NCI-H1092 treated with DMSO at 0.1 percent for 48 hours (cell line): ENCODE measurements at regions not wholly inside any gene's neighbourhood (a gene's known extent, or its start where the extent isn't known, plus 50 kb on each side); places are given as distances from the start of the nearest gene placed in this dataset.
"Not testable (repeated sequence)": the region's sequence is repeated elsewhere in the genome, so short reads cannot be mapped to it uniquely, and the experiment has no call there.

Source experiments
- DNase-seq: peaks from one replicate; lab custom pipeline; 2025; lab: John Stamatoyannopoulos, UW

DNA sequence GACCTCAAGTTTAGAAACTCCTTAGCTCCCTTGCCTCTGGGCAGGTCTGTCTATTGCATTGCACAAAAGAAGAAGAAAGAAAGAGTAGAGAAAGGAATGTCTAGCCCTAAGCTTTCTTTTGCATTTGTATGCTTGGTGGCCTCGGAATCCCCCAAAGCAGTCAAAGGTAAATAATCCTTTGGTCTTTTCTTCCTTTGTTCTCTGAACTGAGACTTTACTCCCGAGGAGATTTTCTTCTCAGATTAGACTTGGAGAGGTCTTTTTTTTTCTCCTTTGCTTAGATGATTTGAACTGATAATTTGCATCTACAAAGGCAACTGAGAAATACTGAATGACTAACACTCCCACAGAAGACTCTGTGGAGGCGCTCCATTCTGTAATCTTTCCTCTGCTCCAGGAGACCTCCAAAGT lies 93.2 kb downstream of the AKR1D1 start:
- no peak for DNase-seq

DNA sequence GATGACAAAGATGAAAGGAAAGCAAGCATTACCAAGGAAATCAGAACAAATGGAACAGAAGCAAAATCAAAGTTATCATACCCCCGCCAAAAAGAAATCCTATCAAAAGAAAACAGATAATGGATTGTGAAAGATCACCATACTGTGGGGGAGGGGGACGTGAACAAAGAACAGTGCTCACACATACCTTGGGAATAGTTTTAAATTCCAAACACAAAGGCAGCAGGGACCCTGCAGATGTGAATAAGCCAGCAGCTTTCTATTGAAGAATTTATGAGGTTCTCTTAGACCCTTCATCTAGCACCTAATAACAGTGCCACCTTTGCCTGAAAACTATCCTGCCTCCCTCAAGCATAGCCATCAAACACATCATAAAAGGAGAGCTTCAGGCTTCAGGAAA lies 94.0 kb downstream of the AKR1D1 start:
- no peak for DNase-seq

DNA sequence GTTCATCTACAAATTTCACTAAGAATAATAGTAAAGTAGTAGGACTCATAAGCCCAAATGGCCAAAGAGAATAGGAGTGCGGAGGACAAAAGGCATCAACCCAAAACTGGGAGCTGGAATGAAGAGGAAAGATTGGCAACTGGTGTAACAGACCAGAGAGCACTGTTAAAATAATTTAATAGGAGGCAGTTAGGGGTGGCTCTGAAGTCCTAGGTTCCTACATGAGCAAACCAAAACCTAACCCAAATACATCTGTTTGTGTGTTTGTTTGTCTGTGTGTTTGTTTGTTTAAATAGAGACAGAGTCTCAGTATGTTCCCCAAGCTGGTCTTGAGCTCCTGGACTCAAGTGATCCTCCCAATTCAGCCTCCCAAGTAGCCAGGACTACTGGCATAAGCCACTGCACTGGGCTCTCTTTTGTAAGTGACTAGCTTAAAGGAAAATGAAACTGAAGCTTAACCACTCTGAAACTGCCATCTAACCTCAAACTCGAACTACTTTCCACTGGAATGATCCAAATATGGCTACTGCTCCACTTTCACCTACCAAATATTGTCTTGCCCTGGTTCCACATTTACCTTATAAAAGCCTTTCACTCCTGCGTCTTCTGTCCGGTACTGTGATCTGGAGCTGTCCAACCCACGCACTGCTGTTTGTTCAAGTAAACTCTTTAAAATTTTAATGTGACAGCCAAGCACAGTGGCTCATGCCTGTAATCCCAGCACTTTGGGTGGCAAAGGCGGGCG lies 94.9 kb downstream of the AKR1D1 start:
- DNase-seq: no peak

DNA sequence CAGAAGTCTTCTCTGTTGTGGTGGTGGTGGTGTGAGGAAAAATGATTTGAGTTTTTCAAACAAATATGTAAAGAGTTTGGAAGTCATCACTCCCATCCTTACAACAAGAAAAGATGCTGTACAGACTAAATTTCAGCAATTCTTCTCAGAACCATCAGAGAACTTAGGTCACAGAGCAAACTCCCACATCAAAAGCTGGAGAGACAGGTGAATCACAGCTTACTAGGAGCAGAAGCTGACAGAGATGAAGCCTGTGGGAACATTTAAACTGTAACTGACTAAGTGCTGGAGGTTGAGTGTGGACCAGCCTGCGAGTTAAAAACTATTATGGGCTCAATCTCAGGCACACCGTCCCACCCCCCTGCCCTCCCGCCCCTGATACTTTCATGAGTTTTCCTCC lies 97.3 kb downstream of the AKR1D1 start:
- no peak for DNase-seq

DNA sequence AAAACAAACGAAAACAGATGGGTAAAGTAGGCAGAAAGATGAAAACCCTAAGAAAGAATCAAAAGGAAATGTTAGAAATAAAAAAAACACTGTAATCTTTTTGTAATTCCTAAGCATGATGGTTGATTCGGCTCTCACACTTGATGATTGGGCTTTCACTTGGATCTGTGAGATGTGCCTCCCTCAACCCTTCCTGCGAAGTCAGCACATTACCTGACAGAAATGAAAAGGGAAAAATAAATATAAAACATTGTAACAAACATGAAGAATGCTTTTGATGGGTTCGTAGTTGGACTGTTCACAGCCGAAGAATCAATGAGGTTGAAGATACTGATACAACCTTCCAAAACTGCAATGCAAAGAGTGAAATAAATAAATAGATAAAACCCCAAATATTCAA lies 99.8 kb downstream of the AKR1D1 start:
- no peak for DNase-seq

DNA sequence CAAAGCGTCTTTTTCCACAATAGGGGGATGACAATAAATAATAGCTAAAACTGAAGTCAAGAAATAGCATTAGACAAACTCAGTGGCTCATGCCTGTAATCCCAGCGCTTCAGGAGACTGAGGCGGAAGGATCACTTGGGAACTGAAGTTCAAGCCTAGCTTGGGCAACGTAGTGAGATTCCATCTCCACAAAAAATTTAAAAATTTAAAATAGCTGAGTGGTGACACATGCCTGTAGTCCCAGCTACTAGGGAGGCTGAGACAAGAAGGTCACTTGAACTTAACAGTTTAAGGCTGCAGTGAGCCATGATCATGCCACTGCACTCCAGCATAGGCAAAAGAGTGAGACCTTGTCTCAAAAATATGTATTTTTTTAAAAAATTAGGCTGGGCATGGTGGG lies 107.9 kb downstream of the AKR1D1 start:
- no peak for DNase-seq

DNA sequence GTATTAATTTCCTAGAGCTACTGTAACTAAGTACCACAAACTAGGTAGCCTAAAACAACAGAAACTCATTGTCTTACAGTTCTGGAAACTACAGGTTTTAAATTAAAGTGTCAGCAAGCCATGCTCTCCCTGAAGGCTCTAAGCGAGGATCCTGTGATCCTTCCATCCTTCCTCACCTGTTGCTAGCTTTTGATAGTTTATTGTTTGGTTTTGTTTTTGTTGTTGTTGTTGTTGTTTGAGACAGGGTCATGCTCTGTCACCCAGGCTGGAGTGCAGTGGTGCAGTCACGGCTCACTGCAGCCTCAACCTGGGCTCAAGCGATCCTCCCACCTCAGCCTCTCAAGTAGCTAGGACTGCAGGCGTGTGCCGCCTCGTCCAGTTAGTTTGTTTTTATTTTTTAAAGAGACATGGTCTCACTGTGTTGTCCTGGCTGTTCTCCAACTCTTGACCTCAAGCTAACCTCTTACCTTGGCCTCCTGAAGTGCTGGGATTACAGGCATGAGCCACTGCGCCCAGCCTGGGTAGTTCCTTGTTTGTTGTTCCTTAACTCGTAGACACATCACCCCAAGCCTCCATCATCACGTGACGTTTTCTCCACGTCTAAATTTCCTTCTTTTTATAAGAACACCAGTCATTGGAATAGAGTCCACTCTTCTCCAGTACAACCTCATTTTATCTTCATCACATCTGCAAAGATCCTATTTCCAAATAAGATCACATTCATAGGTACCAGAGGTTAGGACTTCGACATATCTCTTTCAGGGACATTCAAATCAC lies 109.1 kb downstream of the AKR1D1 start:
- DNase-seq: no peak

DNA sequence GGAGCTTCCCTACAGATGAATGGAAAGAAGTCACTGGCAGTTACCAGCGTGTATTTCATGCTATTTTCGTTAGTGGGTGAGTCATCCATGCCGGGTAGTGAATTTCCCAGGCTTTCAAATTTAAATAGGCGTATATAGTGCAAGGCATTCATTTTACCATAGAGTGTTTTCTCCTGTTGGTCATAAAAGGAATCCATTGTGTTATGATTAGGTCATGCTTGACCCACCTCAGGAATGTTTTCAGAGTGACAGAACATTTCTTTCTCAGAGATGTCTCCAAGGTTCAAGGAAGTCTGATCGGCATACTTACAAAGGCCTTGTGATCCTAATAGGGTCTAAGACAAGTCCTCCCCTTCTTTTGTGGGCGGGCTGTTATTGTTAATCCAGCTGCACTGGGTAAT lies 110.7 kb downstream of the AKR1D1 start:
- no peak for DNase-seq

DNA sequence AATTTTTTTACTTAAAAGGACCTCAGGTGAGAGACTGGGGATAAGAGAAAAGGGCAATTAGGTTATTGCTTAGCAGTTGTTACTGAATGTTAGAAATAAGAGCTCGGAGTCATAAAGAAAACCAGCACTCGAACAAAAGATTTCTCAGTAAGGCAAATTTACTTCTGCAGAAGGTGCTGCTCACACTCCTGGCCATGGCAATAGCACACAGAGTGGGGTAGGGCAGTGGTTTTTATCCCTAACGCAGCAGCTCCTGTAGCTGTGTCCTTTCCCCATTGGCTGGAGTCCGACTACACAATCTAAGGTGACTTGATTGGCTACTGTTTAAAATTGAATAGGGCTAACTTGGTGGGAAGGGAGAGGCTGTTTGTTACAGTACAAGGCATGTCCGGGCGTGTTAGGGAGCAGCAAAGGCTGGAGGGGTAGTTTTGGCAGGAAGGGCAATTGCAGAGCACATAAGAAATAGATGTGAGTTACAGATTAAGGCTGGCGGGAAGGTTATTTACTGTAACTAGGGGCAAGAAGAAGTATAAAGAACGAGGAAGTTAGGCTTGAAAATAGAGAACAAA lies 112.1 kb downstream of the AKR1D1 start:
- DNase-seq: no peak

DNA sequence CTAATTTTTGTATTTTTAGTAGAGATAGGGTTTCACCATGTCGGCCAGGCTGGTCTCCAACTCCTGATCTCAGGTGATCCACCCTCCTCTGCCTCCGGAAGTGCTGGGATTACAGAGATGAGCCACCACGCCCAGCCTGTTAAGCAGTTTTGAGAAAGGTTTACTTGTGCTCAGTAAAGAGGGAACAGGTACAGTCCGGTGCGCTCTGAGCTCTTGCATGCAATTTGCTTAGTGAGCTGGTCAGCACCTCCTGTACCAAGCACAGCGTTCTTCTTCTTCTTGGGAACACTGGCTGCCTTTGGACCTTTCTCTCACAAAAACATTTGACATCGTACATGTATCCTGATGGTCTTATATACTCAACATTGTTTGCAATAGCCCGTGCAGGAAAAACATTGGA lies 118.3 kb downstream of the AKR1D1 start:
- DNase-seq: no peak

DNA sequence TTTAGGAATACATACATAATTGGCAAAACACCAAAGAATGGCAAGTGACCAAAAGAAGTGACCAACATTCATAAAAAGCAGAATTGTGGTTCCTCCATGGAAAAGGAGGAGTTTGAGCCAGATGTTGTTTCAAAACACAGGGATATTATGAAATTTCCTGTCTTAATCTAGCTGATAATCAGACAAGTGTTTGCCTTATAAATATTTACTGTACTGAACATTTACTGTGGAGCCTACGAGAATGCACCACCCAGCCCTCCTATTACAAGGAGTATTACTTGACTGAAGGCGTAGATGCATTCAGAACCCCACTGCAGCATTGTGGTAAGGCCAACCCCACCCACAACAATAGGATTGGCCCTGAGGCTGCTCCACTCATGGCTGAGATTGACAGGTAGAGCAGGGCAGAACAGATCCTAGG lies 118.9 kb downstream of the AKR1D1 start:
- no peak for DNase-seq

DNA sequence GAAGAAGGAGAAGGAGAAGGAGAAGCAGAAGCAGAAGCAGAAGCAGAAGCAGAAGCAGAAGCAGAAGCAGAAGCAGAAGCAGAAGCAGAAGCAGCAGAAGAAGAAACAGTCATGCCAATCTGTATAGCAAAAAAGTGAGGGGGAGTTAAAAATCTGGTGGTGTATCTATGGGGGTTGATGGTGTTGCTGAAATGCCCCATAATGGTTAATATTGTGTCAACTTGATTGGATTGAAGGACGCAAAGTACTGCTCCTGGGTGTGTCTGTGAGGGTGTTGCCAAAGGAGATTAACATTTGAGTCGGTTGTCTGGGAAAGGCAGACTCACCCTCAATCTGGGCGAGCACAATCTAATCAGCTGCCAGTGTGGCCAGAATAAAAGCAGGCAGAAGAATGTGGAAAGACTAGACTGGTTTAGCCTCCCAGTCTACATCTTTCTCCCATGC lies 120.3 kb downstream of the AKR1D1 start:
- DNase-seq: not testable (repeated sequence)

DNA sequence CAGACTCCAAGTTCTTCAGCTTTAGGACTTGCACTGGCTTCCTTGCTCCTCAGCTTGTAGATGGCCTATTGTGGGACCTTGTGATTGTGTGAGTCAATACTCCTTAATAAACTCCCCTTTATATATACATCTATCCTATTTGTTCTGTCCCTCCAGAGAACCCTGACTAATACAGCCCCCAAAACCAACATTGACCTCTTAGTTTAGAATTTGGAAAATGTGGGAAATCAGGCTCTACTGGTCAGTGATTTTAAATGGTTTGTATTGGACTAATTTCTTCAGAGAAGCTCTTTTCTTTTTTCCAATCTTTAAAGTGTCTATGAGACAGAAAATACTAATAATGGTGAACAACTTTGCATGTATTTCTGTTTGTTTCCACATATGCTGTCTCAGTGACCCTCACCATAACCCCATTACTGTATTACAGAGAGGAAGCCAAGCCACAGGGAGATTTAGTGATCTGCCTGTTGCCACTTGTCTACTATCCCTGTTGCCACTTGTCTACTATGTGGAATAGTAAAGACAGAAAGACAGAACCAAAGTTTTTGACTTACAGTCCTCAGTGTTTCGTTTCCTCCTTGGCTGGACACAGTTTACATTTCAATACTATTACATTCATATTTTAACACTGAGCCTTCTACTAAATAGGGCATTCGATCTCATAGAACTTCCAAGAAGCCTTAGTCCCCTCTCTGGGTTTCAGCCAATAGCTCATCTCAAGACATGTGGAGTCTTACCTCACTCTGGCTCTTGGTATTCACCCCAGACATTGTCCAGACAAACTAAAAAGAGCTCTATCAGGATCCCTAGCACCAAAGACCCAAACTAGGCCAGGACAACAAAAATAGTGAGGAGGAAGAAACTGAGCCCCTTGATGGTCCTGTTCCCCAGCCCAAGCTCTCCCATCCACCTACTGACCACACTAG lies 121.0 kb downstream of the AKR1D1 start:
- no peak for DNase-seq

DNA sequence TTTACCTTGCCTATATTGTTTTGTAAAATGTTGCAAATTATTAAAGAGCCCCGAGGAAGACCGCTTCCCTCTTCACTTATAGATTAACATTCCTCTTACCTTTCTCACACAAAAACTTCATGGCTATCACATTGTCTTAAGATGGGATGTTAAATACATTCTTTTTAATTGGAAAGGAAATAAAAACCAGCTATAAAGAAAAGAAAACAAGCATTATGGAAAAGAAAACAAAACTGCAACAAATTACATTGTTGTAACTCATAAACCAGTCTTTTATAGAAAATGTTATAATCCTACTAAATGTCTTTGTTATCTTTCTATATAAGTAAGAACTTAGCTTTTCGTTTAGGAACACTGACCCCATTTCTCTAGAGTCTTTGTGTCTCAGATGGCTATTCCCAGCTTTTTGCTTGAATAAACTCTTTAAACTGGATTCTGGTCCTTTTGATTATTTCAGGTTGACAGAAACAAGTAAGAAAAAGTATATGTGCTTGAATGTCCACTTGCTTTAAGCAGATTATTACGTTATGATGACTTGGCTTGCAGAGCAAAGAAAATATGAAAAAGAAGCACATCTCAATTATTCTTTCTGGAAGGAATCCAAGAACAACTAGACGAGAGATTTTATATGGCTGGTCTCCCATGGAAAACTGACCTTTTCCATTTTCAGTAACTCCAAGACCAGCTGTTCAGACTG lies 128.2 kb downstream of the AKR1D1 start:
- DNase-seq: peak; percentile 57

DNA sequence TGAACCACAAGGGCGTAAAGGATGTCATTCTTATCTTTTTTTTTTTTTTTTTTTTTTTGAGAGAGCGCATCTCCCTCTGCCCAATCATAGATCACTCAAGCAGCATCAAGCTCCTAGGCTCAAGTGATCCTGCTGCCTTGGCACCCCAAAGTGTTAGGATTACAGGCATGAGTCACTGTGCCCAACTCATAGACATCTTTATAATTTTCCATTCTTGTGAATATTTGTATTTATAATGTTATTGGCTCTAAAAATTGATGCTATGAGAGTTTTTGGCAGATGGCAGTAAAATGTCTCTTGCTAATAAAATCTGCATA lies 128.7 kb downstream of the AKR1D1 start:
- DNase-seq: no peak

DNA sequence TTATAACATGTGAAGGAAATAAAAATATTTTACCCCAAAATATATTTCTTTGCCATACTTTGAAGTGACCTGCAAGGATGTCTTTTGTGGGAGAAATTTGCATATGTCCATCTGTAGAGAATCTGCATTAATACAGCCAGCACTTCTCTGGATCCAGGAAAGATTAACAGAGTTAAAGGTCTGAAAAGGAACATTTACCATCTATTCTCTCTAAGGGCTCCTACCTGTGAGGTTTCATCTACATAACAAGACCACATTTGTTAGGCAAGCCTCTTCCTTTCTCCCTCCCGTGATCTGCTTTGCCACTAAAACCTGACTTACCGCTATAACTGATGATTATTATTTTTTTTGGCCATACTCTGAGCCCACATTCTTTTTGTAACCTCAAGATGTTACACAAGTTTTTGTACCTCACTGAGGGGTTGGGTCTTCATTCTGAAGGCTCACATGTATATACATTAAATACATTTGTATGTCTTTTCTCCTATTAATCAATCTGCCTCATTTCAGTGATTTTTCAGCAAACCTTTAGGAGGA lies 129.4 kb downstream of the AKR1D1 start:
- no peak for DNase-seq

DNA sequence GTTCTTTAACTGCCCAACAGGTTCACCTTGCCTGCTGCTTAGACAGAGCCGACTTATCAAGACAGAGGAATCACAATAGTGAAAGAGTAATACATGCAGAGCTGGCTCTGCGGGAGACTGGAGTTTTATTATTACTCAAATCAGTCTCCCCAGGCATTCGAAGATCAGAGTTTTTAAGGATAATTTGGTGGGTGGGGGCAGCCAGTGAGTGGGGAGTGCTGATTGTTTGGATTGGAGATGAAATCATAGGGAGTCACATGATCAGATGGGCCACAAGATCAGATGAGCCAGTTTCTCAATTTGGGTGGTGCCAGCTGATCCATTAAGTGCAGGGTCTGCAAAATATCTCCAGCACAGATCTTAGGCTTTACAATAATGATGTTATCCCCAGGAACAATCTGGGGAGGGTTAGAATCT lies 131.3 kb downstream of the AKR1D1 start:
- DNase-seq: no peak

DNA sequence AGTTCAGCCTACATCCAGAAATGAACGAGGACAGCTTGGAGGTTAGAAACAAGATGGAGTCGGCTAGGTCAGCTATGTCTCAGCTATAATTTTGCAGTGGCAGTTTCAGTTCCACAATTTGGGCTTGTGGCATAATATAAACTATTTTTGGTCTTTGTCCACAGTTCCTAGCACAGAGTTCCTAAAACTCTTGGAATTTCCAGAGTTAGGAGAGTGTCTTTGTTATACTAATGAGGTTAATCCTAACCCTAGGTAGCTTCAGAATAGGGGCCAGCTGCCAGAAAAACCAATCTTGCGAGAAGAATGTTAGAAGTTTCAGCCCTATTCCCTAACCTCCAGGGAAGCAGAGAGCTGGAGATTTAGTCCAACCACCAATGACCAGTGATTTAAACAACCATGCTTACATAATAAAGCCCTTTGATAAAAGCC lies 131.9 kb downstream of the AKR1D1 start:
- DNase-seq: no peak

DNA sequence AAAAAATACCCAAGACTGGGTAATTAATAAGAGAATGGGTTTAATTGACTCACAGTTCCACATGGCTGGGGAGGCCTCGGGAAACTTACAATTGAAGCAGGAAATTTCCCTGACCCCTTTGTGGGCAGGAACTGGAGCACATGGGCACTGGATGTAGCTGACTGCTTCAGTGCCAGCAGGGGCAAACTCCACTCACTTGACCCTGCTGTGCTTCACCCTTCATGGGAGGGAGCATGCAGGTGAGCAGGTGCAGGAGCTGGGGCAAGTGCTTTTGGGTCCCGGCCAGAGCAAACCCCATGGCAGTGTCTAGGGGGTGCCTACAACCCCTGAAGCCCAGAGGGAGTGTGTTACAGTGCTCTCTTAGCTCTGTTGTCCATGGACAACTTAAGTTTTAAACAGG lies 132.6 kb downstream of the AKR1D1 start:
- DNase-seq: no peak

DNA sequence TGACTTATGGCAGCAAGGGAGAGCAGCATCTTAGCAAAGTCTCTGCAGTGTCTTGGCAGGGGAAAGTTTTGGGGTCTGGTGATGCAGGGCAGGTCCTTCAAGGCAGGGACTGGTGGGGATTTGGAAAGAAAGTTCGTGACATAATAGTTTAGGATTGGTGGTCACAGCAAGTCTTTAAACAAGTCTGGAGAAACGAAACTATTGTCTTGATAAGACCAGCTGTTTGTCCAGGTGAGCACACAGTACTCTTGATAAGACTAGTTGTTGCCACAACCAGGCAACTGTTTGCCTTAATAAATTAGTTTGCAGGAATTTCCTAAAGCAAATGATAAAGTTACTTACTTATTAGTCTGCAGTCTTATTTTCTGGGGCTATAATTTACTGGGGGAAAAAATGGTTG lies 136.1 kb downstream of the AKR1D1 start:
- no peak for DNase-seq

DNA sequence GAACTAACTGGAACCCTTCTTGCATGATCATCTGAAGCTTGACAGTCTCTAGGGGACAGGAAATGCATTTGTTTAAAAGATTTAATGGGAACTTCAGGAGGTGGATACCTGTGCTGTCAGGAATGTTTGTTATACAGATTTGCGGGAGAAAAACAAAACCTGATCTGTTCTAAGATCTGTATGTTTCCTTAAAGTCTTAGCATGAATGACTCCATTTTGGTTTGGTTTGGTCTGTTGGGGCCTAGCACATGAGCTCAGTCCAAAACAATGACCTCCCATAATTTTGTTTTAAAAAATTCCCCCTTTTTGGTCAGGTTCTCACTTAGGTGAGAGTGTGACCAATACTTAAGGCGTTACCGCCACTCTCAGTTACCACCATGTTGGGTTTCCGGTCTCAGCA lies 138.7 kb downstream of the AKR1D1 start:
- DNase-seq: no peak
